H1 (cell line): ENCODE measurements at regions not wholly inside any gene's neighbourhood (a gene's known extent, or its start where the extent isn't known, plus 50 kb on each side); places are given as distances from the start of the nearest gene placed in this dataset.
A peak's percentile ranks its signal among the peaks of the same experiment; 100 is the strongest.

Source experiments
- CTCF ChIA-PET: fragments of 300-600 bp; sonication (Branson Sonifier 250); formaldehyde crosslinking; loops from one replicate; lab custom pipeline; 2021; ENCODE audit not compliant: partially characterized antibody; lab: Charles Lee
- POLR2A ChIA-PET: fragments of 300-600 bp; sonication (Branson Sonifier 250); formaldehyde crosslinking; loops from one replicate; lab custom pipeline; 2021; ENCODE audit warnings: inconsistent platforms; ENCODE audit not compliant: partially characterized antibody; lab: Charles Lee
- DNase-seq, 2 experiments: peaks; one replicate each; pipeline versions ENCODE4 v3.0.0 to v3.0.0-alpha.2; 2010 to 2022; ENCODE audit warnings: low spot score in 2 of 2, low read depth in 1 of 2, mixed read lengths in 1 of 2
- FAIRE-seq: peaks from 2 replicates; lab custom pipeline; 2011; peaks lifted over from hg19 to GRCh38; lab: Jason Lieb, UNC
- H2AFZ ChIP-seq: 2 replicates; pipeline ENCODE4 v1.8.1; 2012; ENCODE audit warnings: low read length, inconsistent platforms
- H2AK5ac ChIP-seq: 2 replicates; pipeline ENCODE4 v1.6.1; 2013; ENCODE audit warnings: low read depth, low read length
- H2BK120ac ChIP-seq: replicated peaks from 2 replicates; pipeline ENCODE3; 2013; ENCODE audit warnings: low read depth, low read length, inconsistent platforms
- H2BK12ac ChIP-seq: 2 replicates; pipeline ENCODE4 v1.6.1; 2013; ENCODE audit warnings: low read depth, low read length
- H2BK15ac ChIP-seq: 2 replicates; pipeline ENCODE4 v1.6.1; 2013; ENCODE audit warnings: low read length
- H2BK20ac ChIP-seq: 2 replicates; pipeline ENCODE4 v1.6.1; 2013; ENCODE audit warnings: low read length
- H2BK5ac ChIP-seq: 2 replicates; pipeline ENCODE4 v1.6.1; 2013; ENCODE audit warnings: low read depth, low read length
- H3K14ac ChIP-seq: 2 replicates; pipeline ENCODE4 v1.6.1; 2013; ENCODE audit warnings: inconsistent platforms; ENCODE audit not compliant: insufficient read length
- H3K18ac ChIP-seq: 2 replicates; pipeline ENCODE4 v1.6.1; 2013; ENCODE audit warnings: low read length; ENCODE audit errors: extremely low read depth
- H3K23ac ChIP-seq: 2 replicates; pipeline ENCODE4 v1.6.1; 2013; ENCODE audit warnings: inconsistent platforms; ENCODE audit not compliant: insufficient read length
- H3K23me2 ChIP-seq: 2 replicates; pipeline ENCODE4 v1.6.1; 2013; ENCODE audit warnings: low read depth, low read length
- H3K27ac ChIP-seq: 2 replicates; pipeline ENCODE4 v1.6.1; 2011; ENCODE audit warnings: low read depth, low read length, inconsistent platforms
- H3K27me3 ChIP-seq, 4 experiments: replicated peaks in 1 of 4; 1 replicate in 1 of 4; 2 replicates in 3 of 4; pipeline versions ENCODE4 v1.6.1 to v1.8.1; 2011 to 2013; ENCODE audit warnings: low read length in 3 of 4, mild to moderate bottlenecking in 3 of 4, inconsistent platforms in 2 of 4, mixed read lengths in 2 of 4, moderate library complexity in 1 of 4; ENCODE audit not compliant: control insufficient read depth in 3 of 4, insufficient read depth in 3 of 4; ENCODE audit errors: extremely low read depth in 1 of 4
- H3K36me3 ChIP-seq, 4 experiments: 2 replicates each; pipeline versions ENCODE4 v1.6.1 to v1.8.1; 2011 to 2013; ENCODE audit warnings: mild to moderate bottlenecking in 4 of 4, low read length in 3 of 4, moderate library complexity in 2 of 4, control low read depth in 1 of 4, inconsistent platforms in 1 of 4; ENCODE audit not compliant: insufficient read depth in 4 of 4, control insufficient read depth in 2 of 4
- H3K4ac ChIP-seq: replicated peaks from 2 replicates; pipeline ENCODE3; 2013; ENCODE audit warnings: low read length, low read depth, mixed read lengths, inconsistent platforms; ENCODE audit not compliant: insufficient read length
- H3K4me1 ChIP-seq, 4 experiments: replicated peaks in 1 of 4; 1 replicate in 1 of 4; 2 replicates in 3 of 4; pipeline versions ENCODE4 v1.6.1 to v1.8.1; 2011 to 2013; ENCODE audit warnings: low read length in 3 of 4, inconsistent platforms in 2 of 4, mixed read lengths in 1 of 4; ENCODE audit not compliant: insufficient read depth in 4 of 4, control insufficient read depth in 3 of 4
- H3K4me2 ChIP-seq, 2 experiments: 2 replicates each; pipeline versions ENCODE4 v1.6.1 to v1.8.1; 2011 to 2013; ENCODE audit warnings: low read depth in 2 of 2, low read length in 2 of 2, control low read depth in 1 of 2, inconsistent platforms in 1 of 2, mild to moderate bottlenecking in 1 of 2; ENCODE audit not compliant: insufficient read depth in 1 of 2
- H3K4me3 ChIP-seq, 4 experiments: fragments of 200-600, 300-600 bp in 1 of 4; sonication (generic), shearing (Covaris generic), sonication (Bioruptor Twin) in 1 of 4; 2 replicates each; pipeline versions ENCODE4 v1.5.1 to v1.8.1; 2011 to 2016; ENCODE audit warnings: low read length in 4 of 4, low read depth in 3 of 4, control low read depth in 2 of 4, inconsistent platforms in 2 of 4, mild to moderate bottlenecking in 2 of 4, mixed read lengths in 1 of 4, moderate library complexity in 1 of 4; ENCODE audit not compliant: insufficient read depth in 2 of 4; ENCODE audit errors: extremely low read depth in 1 of 4
- H3K56ac ChIP-seq: replicated peaks from 2 replicates; pipeline ENCODE3; 2013; ENCODE audit warnings: low read depth, mild to moderate bottlenecking, mixed read lengths, low read length, inconsistent platforms; ENCODE audit not compliant: insufficient read length
- H3K79me1 ChIP-seq: 2 replicates; pipeline ENCODE4 v1.6.1; 2013; ENCODE audit warnings: low read depth, low read length, control low read depth
- H3K79me2 ChIP-seq, 2 experiments: 2 replicates each; pipeline versions ENCODE4 v1.6.1 to v1.8.1; 2012 to 2013; ENCODE audit warnings: low read length in 2 of 2, mild to moderate bottlenecking in 2 of 2, inconsistent platforms in 1 of 2; ENCODE audit not compliant: insufficient read depth in 2 of 2, control insufficient read depth in 1 of 2
- H3K9ac ChIP-seq, 4 experiments: replicated peaks in 1 of 4; 1 replicate in 1 of 4; 2 replicates in 3 of 4; pipeline versions ENCODE4 v1.6.1 to v1.8.1; 2011 to 2013; ENCODE audit warnings: low read depth in 3 of 4, low read length in 3 of 4, control low read depth in 2 of 4, mild to moderate bottlenecking in 2 of 4, moderate library complexity in 2 of 4, inconsistent platforms in 1 of 4; ENCODE audit errors: extremely low read depth in 1 of 4
- H3K9me3 ChIP-seq, 2 experiments: 2 replicates each; pipeline versions ENCODE4 v1.6.1 to v1.8.1; 2012 to 2013; ENCODE audit warnings: mild to moderate bottlenecking in 2 of 2, moderate library complexity in 2 of 2, control low read depth in 1 of 2, inconsistent platforms in 1 of 2, low read depth in 1 of 2, low read length in 1 of 2, mixed read lengths in 1 of 2; ENCODE audit not compliant: insufficient read depth in 2 of 2
- H4K20me1 ChIP-seq, 2 experiments: replicated peaks in 1 of 2; 2 replicates each; pipeline versions ENCODE3 to v1.8.1; 2011 to 2013; ENCODE audit warnings: inconsistent platforms in 2 of 2, low read length in 2 of 2, mild to moderate bottlenecking in 1 of 2; ENCODE audit not compliant: insufficient read depth in 2 of 2, control insufficient read depth in 1 of 2
- H4K5ac ChIP-seq: 2 replicates; pipeline ENCODE4 v1.6.1; 2013; ENCODE audit warnings: low read length, low read depth, mixed read lengths, inconsistent platforms; ENCODE audit not compliant: insufficient read length
- H4K8ac ChIP-seq: 2 replicates; pipeline ENCODE4 v1.8.0; 2013; ENCODE audit warnings: mild to moderate bottlenecking, moderate library complexity, low read length, inconsistent platforms; ENCODE audit not compliant: insufficient read depth; ENCODE audit errors: extremely low read depth
- H4K91ac ChIP-seq: replicated peaks from 2 replicates; pipeline ENCODE3; 2013; ENCODE audit warnings: low read length, mixed read lengths, inconsistent platforms; ENCODE audit not compliant: insufficient read length
- BRCA1 ChIP-seq: IDR thresholded peaks from 2 replicates; pipeline ENCODE4 v1.6.1; 2012; ENCODE audit warnings: low read depth, low read length, improper control_type of control experiment
- CHD1 ChIP-seq: IDR thresholded peaks from 2 replicates; pipeline ENCODE4 v1.6.1; 2012; ENCODE audit warnings: low read depth, low read length, improper control_type of control experiment
- CTBP2 ChIP-seq: IDR thresholded peaks from 2 replicates; pipeline ENCODE4 v1.7.0; 2011; ENCODE audit warnings: borderline replicate concordance, mild to moderate bottlenecking, moderate library complexity, mixed read lengths, low read length; ENCODE audit not compliant: insufficient read depth, insufficient read length
- EGR1 ChIP-seq: IDR thresholded peaks from 2 replicates; pipeline ENCODE4 v1.6.1; 2011; ENCODE audit warnings: low read depth, low read length, borderline replicate concordance
- SP1 ChIP-seq: IDR thresholded peaks from 2 replicates; pipeline ENCODE4 v1.6.1; 2011; ENCODE audit warnings: low read depth, low read length
- SRF ChIP-seq: IDR thresholded peaks from 2 replicates; pipeline ENCODE4 v1.6.1; 2011; ENCODE audit warnings: mild to moderate bottlenecking, low read depth, low read length, moderate library complexity
- SUZ12 ChIP-seq: fragments of 200-600 bp; sonication (generic); IDR thresholded peaks from 2 replicates; pipeline ENCODE4 v1.6.1; 2012; ENCODE audit warnings: mild to moderate bottlenecking, inconsistent platforms, low read length, moderate library complexity, mixed read lengths
- TAF7 ChIP-seq: optimal IDR thresholded peaks from 2 replicates; pipeline ENCODE3; 2011; ENCODE audit warnings: low read depth, mild to moderate bottlenecking, inconsistent platforms, low read length, moderate library complexity, borderline replicate concordance
- WGBS, 2 experiments: shearing (Covaris generic) in 1 of 2; methylation state at CpG; one replicate each; pipeline versions ENCODE4 v1.1.6 to v1.1.7; 2013 to 2015; ENCODE audit warnings: low lambda C conversion rate in 2 of 2, mixed read lengths in 2 of 2, inconsistent platforms in 1 of 2, low coverage in 1 of 2, missing lambda C conversion rate in 1 of 2; ENCODE audit not compliant: insufficient replicate concordance in 2 of 2, insufficient coverage in 1 of 2, insufficient read length in 1 of 2; ENCODE audit errors: extremely low coverage in 1 of 2, missing lambda C conversion rate in 1 of 2; 5-methylcytosine and 5-hydroxymethylcytosine counted together

GRCh38 chr5:34533582-34534522 is 122.3 kb upstream of the RAI14 start:
- Histone ChIP-seq H3K27me3 (no peaks in the 10 kb centered on the region), H3K36me3 (no peaks in the 10 kb centered on the region), H3K23me2 (no peaks in the 10 kb centered on the region), H2BK15ac (no peak overlapping the region; the same call in 1 of the 2 replicates), H2AFZ (no peak overlapping the region), H2AK5ac (no peak overlapping the region), H3K27ac (no peak overlapping the region), H4K20me1 (no peaks in the 10 kb centered on the region), H2BK12ac (no peak overlapping the region), H3K14ac (no peak overlapping the region), H3K9me3 (no peaks in the 10 kb centered on the region), H2BK20ac (0 out of 2 replicates have a peak overlapping the region, but pooled peaks have one; percentile 55), H2BK120ac (peak overlapping the region; percentile 51), H3K18ac (no peak overlapping the region), H4K91ac (no peak overlapping the region), H4K8ac (no peak overlapping the region), H3K4me3 (no peak overlapping the region), H3K56ac (no peak overlapping the region), H3K4ac (no peak overlapping the region), H3K4me2 (no peak overlapping the region), H3K23ac (no peak overlapping the region), H4K5ac (no peak overlapping the region), H3K9ac (no peak overlapping the region), H3K79me2 (no peaks in the 10 kb centered on the region), H2BK5ac (peak overlapping the region; percentile 44; the same call in 1 of the 2 replicates), H3K79me1 (no peaks in the 10 kb centered on the region), H3K4me1 (peaks cover 0 to 6% (median 4%) of the 10 kb centered on the region in 4 experiments; a peak in 4 of 7 replicates)
- POLR2A ChIA-PET, result no interaction called here
- TF ChIP-seq SRF (no peak), TAF7 (no peak), BRCA1 (no peak), EGR1 (no peak), SUZ12 (no peak), CTBP2 (no peak), CHD1 (no peak), SP1 (no peak)
- DNase-seq, result no peak
- WGBS, 2 experiments, result 40% methylated on average over 4 of the region's 4 CpGs; no CpG with 5 or more reads in 1 of the 2 experiments
- CTCF ChIA-PET, result interaction anchor here (0.5 to 3.7 kb wide), 5 partner anchors 10 to 364 kb away, joined by 3 to 17 read pairs (median 6); no protein-coding TSS in a partner anchor
- FAIRE-seq, result no peak
